NCI-H446 treated with DMSO at 0.1 percent for 48 hours (cell line): ENCODE measurements at regions not wholly inside any gene's neighbourhood (a gene's known extent, or its start where the extent isn't known, plus 50 kb on each side); places are given as distances from the start of the nearest gene placed in this dataset.
A peak's percentile ranks its signal among the peaks of the same experiment; 100 is the strongest.
"Not testable (repeated sequence)": the region's sequence is repeated elsewhere in the genome, so short reads cannot be mapped to it uniquely, and the experiment has no call there.

Experiments
- DNase-seq: peaks from one replicate; lab custom pipeline; 2025; lab: John Stamatoyannopoulos, UW

GRCh38 chr4:12053966-12054365 lies 625.3 kb upstream of the HS3ST1 start:
- DNase-seq: no peak

GRCh38 chr4:12053556-12053955 lies 624.9 kb upstream of the HS3ST1 start:
- no peak for DNase-seq

GRCh38 chr4:12050357-12050756 lies 621.7 kb upstream of the HS3ST1 start:
- DNase-seq: no peak

GRCh38 chr4:12042818-12043217 lies 614.1 kb upstream of the HS3ST1 start:
- DNase-seq: no peak

- DNase-seq: no peak
Measured at GRCh38 chr4:12041828-12042227, 613.1 kb upstream of the HS3ST1 start.

GRCh38 chr4:12036450-12036849 lies 607.8 kb upstream of the HS3ST1 start:
- DNase-seq: no peak

- DNase-seq: no peak
Measured at GRCh38 chr4:12028258-12028657, 599.6 kb upstream of the HS3ST1 start.

- DNase-seq: no peak
Measured at GRCh38 chr4:12022409-12022808, 593.7 kb upstream of the HS3ST1 start.

- no peak for DNase-seq
Measured at GRCh38 chr4:12016729-12017128, 588.0 kb upstream of the HS3ST1 start.

GRCh38 chr4:12005471-12005870 lies 576.8 kb upstream of the HS3ST1 start:
- no peak for DNase-seq

GRCh38 chr4:11996581-11996980 lies 567.9 kb upstream of the HS3ST1 start:
- not testable (repeated sequence) for DNase-seq

GRCh38 chr4:11976726-11977263 lies 548.1 kb upstream of the HS3ST1 start:
- no peak for DNase-seq

- DNase-seq: no peak
Measured at GRCh38 chr4:11973270-11973669, 544.6 kb upstream of the HS3ST1 start.

GRCh38 chr4:11970754-11971153 lies 542.1 kb upstream of the HS3ST1 start:
- DNase-seq: no peak

- no peak for DNase-seq
Measured at GRCh38 chr4:11966782-11967181, 538.1 kb upstream of the HS3ST1 start.

GRCh38 chr4:11954093-11954492 lies 525.4 kb upstream of the HS3ST1 start:
- DNase-seq: peak; percentile 0

- DNase-seq: no peak
Measured at GRCh38 chr4:11949355-11949754, 520.7 kb upstream of the HS3ST1 start.

GRCh38 chr4:11947629-11948028 lies 518.9 kb upstream of the HS3ST1 start:
- DNase-seq: not testable (repeated sequence)

GRCh38 chr4:11937941-11938340 lies 509.2 kb upstream of the HS3ST1 start:
- peak; percentile 13 for DNase-seq

GRCh38 chr4:11931266-11931820 lies 502.6 kb upstream of the HS3ST1 start:
- no peak for DNase-seq

GRCh38 chr4:11929080-11929479 lies 500.4 kb upstream of the HS3ST1 start:
- DNase-seq: no peak

- DNase-seq: no peak
Measured at GRCh38 chr4:11919316-11919715, 490.6 kb upstream of the HS3ST1 start.

- DNase-seq: no peak
Measured at GRCh38 chr4:11914406-11914805, 485.7 kb upstream of the HS3ST1 start.

- DNase-seq: no peak
Measured at GRCh38 chr4:11912886-11913285, 484.2 kb upstream of the HS3ST1 start.
